ENCODE measurements at regions not wholly inside any gene's neighbourhood (a gene's known extent, or its start where the extent isn't known, plus 50 kb on each side); places are given as distances from the start of the nearest gene placed in this dataset.

- TF ChIP-seq CTCF (optimal IDR thresholded peaks at IDR 0.05 in 1 of 3, IDR thresholded peaks at IDR 0.05 in 1 of 3, conservative IDR thresholded peaks at IDR 0.05 in 1 of 3; ENCODE audit: extremely low read depth in 1 of 3, insufficient read depth in 2 of 3, low read length in 3 of 3) (no peak), EZH2 (IDR thresholded peaks at IDR 0.05; ENCODE audit: low read length) (no peak)
Observed at GRCh38 chr1:166273618-166274017, 106.8 kb upstream of the FAM78B start.
